Activated T-helper 2 cell treated with anti-CD3 and anti-CD28 coated beads, Interferon-gamma antibody, Interleukin-2, Interleukin-4, amounts not matched to agents 10 μg/mL and 5 μg/mL and 100 μg/mL, durations not matched to agents 14 hours and 24 hours and 36 hours (primary cell): ENCODE measurements at regions not wholly inside any gene's neighbourhood (a gene's known extent, or its start where the extent isn't known, plus 50 kb on each side); places are given as distances from the start of the nearest gene placed in this dataset.

ENCODE experiments used
- DNase-seq: peaks from one replicate; pipeline ENCODE4 v3.0.0; 2021; ENCODE audit warnings: low spot score
- H3K27ac Mint-ChIP-seq: one replicate; pipeline ENCODE4 v1.8.0; 2021; ENCODE audit warnings: mixed read lengths
- H3K27me3 Mint-ChIP-seq: one replicate; pipeline ENCODE4 v1.8.0; 2021; ENCODE audit warnings: low read depth, mixed read lengths
- H3K36me3 Mint-ChIP-seq: one replicate; pipeline ENCODE4 v1.8.0; 2021; ENCODE audit warnings: low read depth, mixed read lengths
- H3K4me1 Mint-ChIP-seq: one replicate; pipeline ENCODE4 v1.8.0; 2021; ENCODE audit warnings: low read depth, mixed read lengths
- H3K4me3 Mint-ChIP-seq: one replicate; pipeline ENCODE4 v1.8.0; 2021; ENCODE audit warnings: low read depth, mild to moderate bottlenecking, moderate library complexity, mixed read lengths
- H3K9me3 Mint-ChIP-seq: one replicate; pipeline ENCODE4 v1.8.0; 2021; ENCODE audit warnings: mixed read lengths
- intact Hi-C: fragments of 100-400 bp; cut with micrococcal nuclease; formaldehyde crosslinking; loops from one replicate; pipeline ENCODE4 v1.15.1; 2023

DNA sequence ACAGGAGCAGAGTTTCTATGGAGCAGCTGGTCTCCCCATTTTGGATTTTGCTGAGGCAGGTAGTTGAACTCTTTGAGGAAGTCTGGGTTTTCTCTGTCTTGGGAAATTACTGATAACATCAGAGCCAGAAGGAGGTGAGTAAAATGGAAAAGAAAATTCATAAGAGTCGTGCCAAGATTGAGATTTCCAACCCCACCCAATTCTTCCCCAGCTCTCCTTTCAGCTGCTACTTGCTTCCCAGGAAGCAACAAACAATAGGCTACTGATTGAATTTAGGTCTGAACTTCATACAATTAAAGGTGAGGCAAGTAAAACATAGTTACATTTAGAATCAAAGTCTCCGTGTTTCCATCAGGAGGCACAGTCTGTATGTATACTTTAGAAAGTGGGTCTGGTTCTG is 54.6 kb upstream of the EOLA2 start:
- H3K27me3 Mint-ChIP-seq = no peaks in the 10 kb centered on the region
- no peaks in the 10 kb centered on the region for H3K4me1 Mint-ChIP-seq
- no peak overlapping the region for H3K27ac Mint-ChIP-seq
- H3K36me3 Mint-ChIP-seq = peaks cover 11% of the 10 kb centered on the region
- DNase-seq = no peak
- no peak overlapping the region for H3K4me3 Mint-ChIP-seq
- H3K9me3 Mint-ChIP-seq = peaks cover 4% of the 10 kb centered on the region
- intact Hi-C loops = no loop called here

DNA sequence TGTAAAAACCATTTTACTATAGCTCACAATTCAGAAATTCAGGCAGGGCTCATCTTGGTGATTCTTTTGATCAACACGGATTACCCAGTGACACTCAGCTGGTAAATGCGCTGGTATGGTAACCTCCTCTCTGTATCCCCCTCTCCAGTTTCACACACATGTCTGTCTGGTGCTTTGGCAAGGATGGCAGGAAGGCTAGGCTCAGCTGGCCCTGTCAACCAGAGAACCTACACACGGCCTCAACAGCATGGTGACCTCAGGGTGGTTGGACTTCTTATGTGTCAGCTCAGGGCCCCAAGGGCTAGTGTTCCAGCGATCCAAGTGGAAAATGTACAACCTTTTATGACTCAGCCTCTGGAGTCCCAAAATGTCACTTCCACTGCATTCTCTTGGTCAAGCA is 55.7 kb upstream of the EOLA2 start:
- no peak overlapping the region for H3K4me3 Mint-ChIP-seq
- H3K27ac Mint-ChIP-seq = no peak overlapping the region
- intact Hi-C loops = no loop called here
- peaks cover 11% of the 10 kb centered on the region for H3K36me3 Mint-ChIP-seq
- no peak for DNase-seq
- peaks cover 4% of the 10 kb centered on the region for H3K9me3 Mint-ChIP-seq
- no peaks in the 10 kb centered on the region for H3K4me1 Mint-ChIP-seq
- no peaks in the 10 kb centered on the region for H3K27me3 Mint-ChIP-seq

DNA sequence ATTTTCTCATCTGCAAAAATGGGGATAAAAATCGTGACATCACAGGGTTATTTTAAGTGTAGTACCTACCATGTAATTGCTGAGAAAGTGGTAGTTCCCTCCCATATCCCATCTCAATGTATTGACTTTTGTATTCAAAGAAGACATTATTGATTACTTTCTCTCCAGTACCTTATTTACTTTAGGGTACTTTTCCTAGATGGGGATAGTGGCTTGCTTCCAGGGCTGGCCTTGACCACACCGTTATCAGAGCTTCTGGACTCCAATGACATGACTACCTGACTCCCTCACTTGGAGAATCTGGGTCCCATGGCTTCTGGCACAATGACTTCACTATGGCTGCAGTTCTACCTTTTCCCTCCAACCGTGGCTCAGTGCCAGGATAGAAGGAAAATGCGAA is 58.2 kb upstream of the EOLA2 start:
- Mint-ChIP-seq H3K4me3 (no peak overlapping the region), H3K27ac (no peak overlapping the region), H3K27me3 (no peaks in the 10 kb centered on the region), H3K4me1 (no peaks in the 10 kb centered on the region), H3K9me3 (peaks cover 4% of the 10 kb centered on the region), H3K36me3 (peaks cover 11% of the 10 kb centered on the region)
- intact Hi-C loops = no loop called here
- no peak for DNase-seq

DNA sequence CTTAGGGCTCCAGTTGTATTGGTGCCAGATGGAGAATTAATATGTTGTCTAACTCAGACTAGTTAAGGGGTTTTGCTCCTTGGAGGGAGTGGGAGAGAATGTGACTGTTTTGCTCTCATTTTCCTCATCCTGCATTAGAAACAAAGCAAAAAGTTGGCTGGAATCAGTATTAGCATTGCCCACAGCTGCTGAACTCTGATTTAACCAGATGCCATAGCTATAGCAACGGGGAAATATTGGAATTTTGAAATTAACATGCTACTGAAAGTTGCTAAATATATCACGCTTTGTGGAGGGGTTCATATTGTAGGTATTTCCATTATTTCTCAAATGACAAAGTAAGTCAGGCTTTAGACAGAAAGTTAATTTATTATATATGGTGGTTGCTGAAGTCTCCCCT is 66.7 kb upstream of the EOLA2 start:
- H3K27me3 Mint-ChIP-seq = no peaks in the 10 kb centered on the region
- no peaks in the 10 kb centered on the region for H3K36me3 Mint-ChIP-seq
- no peaks in the 10 kb centered on the region for H3K9me3 Mint-ChIP-seq
- no peak overlapping the region for H3K27ac Mint-ChIP-seq
- no peaks in the 10 kb centered on the region for H3K4me1 Mint-ChIP-seq
- intact Hi-C loops = no loop called here
- no peak for DNase-seq
- H3K4me3 Mint-ChIP-seq = no peak overlapping the region

DNA sequence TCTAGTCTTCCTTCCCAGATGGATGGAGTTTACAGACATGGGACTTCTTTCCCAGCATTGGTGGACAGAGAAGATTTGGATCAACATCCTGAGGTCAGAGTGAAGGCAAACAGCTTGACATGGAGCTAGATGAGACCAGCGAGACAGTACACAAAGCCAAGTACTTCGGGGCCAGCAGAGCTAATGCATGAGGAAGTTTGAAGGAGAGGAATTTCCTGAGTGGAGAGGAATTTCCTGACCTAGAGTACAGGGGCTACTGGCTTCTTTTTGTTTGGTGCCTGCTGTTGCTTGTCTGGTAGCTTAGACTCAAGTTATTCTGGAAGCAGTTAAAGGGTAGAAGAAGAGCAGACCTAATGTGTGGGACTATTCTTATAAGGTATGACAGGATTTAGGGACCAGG is 69.1 kb upstream of the EOLA2 start:
- H3K27me3 Mint-ChIP-seq = no peaks in the 10 kb centered on the region
- intact Hi-C loops = no loop called here
- H3K4me3 Mint-ChIP-seq = no peak overlapping the region
- no peak for DNase-seq
- no peaks in the 10 kb centered on the region for H3K9me3 Mint-ChIP-seq
- H3K4me1 Mint-ChIP-seq = no peaks in the 10 kb centered on the region
- no peak overlapping the region for H3K27ac Mint-ChIP-seq
- H3K36me3 Mint-ChIP-seq = no peaks in the 10 kb centered on the region

DNA sequence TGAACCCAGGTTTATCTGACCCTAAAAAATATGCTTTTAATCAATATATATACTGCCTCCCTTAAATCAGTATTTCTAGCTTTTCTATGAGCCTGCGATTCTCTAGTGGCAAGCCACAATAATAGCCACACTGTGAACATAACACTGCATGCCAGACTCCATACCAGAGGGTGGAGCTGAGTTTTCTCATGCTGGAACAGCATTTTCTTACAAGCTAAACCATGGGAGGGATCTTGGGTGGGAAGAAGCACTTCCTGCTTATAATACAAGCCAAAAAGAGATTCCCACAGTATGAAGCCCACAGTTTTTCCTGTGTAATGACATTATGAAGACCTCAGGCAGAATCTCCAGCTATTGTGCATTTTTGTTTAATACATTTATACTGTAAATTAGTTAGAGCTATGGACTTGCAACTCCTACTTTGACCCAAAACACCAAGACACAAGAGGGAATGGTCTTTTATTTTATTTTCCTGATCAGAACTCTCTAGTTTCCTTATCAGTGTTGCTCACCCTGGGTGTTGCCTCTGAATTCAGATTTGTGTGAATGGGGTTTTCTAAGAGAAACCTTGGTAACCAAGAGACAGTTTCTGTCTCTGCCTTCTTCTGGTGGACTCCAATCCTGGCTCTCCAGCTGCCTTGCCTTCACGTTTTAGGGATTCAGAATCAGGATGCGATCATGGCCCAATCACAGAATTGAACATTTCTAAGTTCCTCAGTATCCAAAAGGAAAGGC is 74.5 kb upstream of the EOLA2 start:
- DNase-seq = no peak
- Mint-ChIP-seq H3K4me3 (no peak overlapping the region), H3K4me1 (no peaks in the 10 kb centered on the region), H3K9me3 (no peaks in the 10 kb centered on the region), H3K27ac (no peak overlapping the region), H3K27me3 (no peaks in the 10 kb centered on the region), H3K36me3 (no peaks in the 10 kb centered on the region)
- intact Hi-C loops = no loop called here

DNA sequence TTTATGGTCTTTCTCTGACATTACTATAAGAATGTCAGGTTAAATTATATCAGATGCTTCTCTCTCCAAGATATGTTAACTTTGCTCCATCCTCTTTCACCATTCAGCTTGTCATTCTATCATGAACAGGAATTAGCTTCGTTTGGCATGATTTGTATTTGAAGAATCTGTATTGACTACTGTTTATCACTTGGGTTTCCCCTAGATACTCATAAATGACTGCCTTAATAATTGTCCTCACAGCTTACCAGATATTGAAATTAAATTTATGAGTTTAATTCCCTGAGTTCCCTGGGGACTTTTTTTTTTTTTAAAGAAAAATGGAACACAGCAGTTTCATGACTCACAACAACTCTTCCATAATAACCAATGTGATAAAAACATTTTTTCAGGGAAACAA is 76.2 kb upstream of the EOLA2 start:
- Mint-ChIP-seq H3K27ac (no peak overlapping the region), H3K9me3 (no peaks in the 10 kb centered on the region), H3K4me1 (no peaks in the 10 kb centered on the region), H3K4me3 (no peak overlapping the region), H3K27me3 (no peaks in the 10 kb centered on the region), H3K36me3 (no peaks in the 10 kb centered on the region)
- no peak for DNase-seq
- intact Hi-C loops = no loop called here

DNA sequence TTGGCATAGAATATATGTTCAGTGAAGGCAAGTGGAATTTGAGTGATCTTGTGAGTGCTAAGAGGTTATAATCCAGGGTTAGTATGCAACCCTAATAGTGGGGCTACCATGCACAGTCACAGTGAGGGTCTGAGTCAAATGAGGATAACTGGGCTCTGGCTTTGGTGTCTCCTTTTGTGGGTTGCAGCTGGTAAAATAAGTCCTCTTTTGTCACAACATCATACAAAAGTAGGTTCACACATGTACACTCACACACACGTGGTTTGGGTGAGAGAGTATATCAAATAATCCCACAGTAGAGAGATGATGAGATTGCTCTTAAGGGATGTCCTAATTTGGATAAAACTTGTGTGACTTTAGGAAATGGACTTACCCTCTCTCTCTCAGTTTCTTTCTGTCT is 79.6 kb upstream of the EOLA2 start:
- intact Hi-C loops = no loop called here
- Mint-ChIP-seq H3K27ac (no peak overlapping the region), H3K36me3 (no peaks in the 10 kb centered on the region), H3K27me3 (no peaks in the 10 kb centered on the region), H3K4me1 (no peaks in the 10 kb centered on the region), H3K4me3 (no peak overlapping the region), H3K9me3 (peaks cover 3% of the 10 kb centered on the region)
- DNase-seq = no peak

DNA sequence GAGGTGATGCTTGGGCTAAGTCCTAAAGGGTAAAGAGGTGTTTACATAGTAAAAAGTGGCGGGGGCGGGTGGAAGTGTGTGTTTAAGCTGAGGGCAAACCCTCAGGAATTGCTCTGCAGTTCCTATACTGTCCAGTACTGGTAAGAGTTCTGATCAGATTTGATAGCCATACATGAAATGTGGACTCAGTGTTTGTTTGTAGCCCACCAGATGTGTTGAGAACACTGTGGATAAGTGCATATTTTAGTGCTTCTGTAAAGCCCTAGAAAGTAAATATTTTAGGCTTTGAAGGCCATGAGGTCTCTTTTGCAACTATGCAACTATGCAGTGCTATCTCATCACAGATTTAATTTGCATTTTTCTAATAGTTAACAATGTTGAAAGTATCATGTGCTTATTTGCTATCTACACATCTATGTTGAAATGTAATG is 80.7 kb upstream of the EOLA2 start:
- Mint-ChIP-seq H3K27me3 (no peaks in the 10 kb centered on the region), H3K27ac (no peak overlapping the region), H3K36me3 (no peaks in the 10 kb centered on the region), H3K4me3 (no peak overlapping the region), H3K9me3 (peaks cover 3% of the 10 kb centered on the region), H3K4me1 (no peaks in the 10 kb centered on the region)
- intact Hi-C loops = no loop called here
- DNase-seq = no peak

DNA sequence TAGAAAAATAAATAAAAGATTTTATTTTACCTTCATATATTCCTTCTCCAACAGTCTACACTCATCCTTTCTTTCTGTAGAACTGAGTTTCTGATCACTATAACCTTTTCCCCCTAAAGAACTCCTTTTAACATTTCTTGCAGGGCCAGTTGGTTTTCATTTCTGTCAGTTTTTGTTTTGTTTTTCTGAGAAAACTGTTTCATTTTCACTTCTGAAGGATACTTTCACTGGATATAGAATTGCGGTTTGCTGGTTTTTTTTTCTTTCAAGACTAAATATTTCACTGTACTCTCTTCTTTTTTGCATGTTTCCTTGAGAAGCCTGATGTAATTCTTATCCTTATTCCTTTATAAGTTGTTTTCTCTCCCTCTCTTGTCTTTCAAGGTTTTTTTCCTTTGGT is 90.4 kb upstream of the EOLA2 start:
- intact Hi-C loops = no loop called here
- Mint-ChIP-seq H3K27me3 (no peaks in the 10 kb centered on the region), H3K36me3 (peaks cover 4% of the 10 kb centered on the region), H3K9me3 (peaks cover 5% of the 10 kb centered on the region), H3K4me3 (peak overlapping the region; percentile 13), H3K27ac (peak overlapping the region; percentile 58), H3K4me1 (peaks cover 11% of the 10 kb centered on the region)
- DNase-seq = no peak

DNA sequence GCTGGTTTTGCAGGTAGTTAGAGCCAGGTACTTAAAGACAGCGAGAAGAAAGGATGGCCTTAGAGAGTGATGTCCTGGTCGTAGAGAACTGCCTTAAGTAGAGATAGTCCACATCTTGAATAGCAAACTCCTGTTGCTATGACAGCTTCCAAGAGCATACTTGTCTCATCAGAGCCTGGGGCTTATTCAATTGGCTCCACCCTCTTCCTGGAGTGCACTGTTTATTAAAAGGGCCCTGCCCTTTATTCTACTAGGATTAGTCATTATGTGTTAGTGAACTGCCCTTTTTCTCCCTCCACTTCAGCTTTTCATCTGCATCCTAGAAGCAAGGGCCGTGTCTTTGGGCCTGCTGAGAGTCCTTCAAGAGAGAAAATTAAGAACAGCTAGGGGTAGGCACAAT is 94.5 kb upstream of the EOLA2 start:
- Mint-ChIP-seq H3K4me1 (peaks cover 11% of the 10 kb centered on the region), H3K27me3 (peaks cover 1% of the 10 kb centered on the region)

DNA sequence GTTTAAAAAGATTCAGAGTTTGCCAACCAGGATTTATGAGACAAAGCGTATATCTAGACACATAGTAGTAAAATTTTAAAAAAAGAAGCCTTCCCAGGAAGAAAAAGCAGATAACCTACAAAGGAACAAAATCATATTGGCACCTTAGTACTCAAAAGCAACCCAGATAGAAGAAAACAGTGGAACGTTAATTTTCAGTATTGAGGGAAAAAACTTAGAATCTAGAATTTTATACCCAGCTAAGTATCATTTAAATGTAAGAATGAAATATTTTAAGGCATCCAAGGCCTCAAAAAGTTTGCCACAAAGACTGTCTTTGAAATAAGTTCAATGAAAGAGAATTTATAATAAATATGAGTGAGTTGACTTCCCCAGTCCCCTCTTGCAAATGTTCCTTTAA is 96.5 kb upstream of the EOLA2 start:
- Mint-ChIP-seq H3K27me3 (peaks cover 1% of the 10 kb centered on the region), H3K9me3 (peaks cover 8% of the 10 kb centered on the region), H3K36me3 (no peaks in the 10 kb centered on the region), H3K4me3 (no peak overlapping the region), H3K4me1 (no peaks in the 10 kb centered on the region), H3K27ac (no peak overlapping the region)
- DNase-seq = no peak
- intact Hi-C loops = no loop called here

More for the DNA sequence above, 94.5 kb upstream of the EOLA2 start:
- Mint-ChIP-seq H3K36me3 (peaks cover 4% of the 10 kb centered on the region), H3K9me3 (peaks cover 8% of the 10 kb centered on the region), H3K4me3 (no peak overlapping the region), H3K27ac (no peak overlapping the region)
- DNase-seq = no peak
- intact Hi-C loops = no loop called here

DNA sequence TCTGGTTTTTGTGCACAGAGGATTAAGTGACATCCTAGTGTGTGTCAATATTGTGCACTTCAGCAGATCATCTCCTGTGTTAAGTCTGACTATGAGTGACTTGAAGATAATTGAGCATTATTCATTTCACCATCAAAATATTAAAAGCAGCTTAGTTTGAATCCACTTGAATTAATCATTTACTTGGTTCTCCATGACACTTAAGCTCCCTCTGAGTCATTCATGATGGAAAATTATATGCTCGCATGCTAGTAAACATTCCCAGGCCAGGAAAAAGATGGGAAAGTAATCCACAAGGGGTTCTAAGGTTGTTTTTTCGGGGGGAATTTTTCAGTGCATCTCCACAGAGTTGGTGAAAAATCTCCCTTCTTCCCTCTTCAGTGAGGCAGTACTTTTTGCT is 97.2 kb upstream of the EOLA2 start:
- intact Hi-C loops = no loop called here
- Mint-ChIP-seq H3K27ac (no peak overlapping the region), H3K36me3 (no peaks in the 10 kb centered on the region), H3K4me3 (no peak overlapping the region), H3K27me3 (peaks cover 4% of the 10 kb centered on the region), H3K4me1 (no peaks in the 10 kb centered on the region), H3K9me3 (peaks cover 8% of the 10 kb centered on the region)
- no peak for DNase-seq

DNA sequence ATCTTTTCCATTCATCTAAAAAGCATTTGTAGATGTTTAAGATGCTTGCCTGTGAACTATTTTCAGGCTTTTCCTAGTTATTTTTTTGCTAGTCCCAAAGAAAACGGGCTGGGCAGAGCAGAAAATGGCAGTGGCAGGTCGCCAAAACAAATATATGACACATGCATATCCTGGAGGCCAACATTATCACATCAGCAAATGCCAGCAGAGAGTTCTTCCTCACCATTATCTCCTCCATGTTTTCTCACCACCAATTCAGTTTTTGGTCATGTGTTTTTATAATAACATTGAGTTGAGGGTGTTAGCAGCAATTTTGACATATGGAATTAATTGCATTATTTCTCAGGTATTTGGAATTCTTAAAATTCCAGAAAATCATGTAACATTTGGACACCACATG is 97.9 kb upstream of the EOLA2 start:
- no peak overlapping the region for H3K27ac Mint-ChIP-seq
- H3K36me3 Mint-ChIP-seq = no peaks in the 10 kb centered on the region
- H3K4me1 Mint-ChIP-seq = no peaks in the 10 kb centered on the region
- no peak overlapping the region for H3K4me3 Mint-ChIP-seq
- no peak for DNase-seq
- intact Hi-C loops = no loop called here
- H3K9me3 Mint-ChIP-seq = peaks cover 8% of the 10 kb centered on the region
- peaks cover 4% of the 10 kb centered on the region for H3K27me3 Mint-ChIP-seq
